ENCODE measurements at regions not wholly inside any gene's neighbourhood (a gene's known extent, or its start where the extent isn't known, plus 50 kb on each side); places are given as distances from the start of the nearest gene placed in this dataset.

DNA sequence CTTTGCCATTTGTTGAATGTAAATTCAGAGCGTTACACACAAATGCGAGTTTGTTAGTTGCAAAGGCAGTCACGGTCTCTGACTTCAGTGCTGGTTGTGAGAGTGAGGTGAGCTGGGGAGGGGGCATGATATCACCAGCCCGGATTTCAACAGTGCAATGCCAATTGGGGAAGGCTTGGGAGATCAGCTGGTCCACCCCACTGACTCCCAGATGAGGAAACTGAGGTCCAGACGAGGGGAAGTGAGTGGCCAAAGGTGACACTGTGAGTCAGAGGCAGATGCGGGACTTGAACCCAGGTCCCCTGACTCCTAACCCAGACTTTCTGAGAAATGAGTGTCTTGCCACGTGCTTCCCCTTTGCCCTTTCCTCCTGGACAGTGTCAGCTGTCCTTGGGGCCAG, 62.1 kb downstream of the CEBPB start:
- no peak overlapping the region for H3K4me3 ChIP-seq (ENCODE audit: low read length)
- TF ChIP-seq, protein P1, sequence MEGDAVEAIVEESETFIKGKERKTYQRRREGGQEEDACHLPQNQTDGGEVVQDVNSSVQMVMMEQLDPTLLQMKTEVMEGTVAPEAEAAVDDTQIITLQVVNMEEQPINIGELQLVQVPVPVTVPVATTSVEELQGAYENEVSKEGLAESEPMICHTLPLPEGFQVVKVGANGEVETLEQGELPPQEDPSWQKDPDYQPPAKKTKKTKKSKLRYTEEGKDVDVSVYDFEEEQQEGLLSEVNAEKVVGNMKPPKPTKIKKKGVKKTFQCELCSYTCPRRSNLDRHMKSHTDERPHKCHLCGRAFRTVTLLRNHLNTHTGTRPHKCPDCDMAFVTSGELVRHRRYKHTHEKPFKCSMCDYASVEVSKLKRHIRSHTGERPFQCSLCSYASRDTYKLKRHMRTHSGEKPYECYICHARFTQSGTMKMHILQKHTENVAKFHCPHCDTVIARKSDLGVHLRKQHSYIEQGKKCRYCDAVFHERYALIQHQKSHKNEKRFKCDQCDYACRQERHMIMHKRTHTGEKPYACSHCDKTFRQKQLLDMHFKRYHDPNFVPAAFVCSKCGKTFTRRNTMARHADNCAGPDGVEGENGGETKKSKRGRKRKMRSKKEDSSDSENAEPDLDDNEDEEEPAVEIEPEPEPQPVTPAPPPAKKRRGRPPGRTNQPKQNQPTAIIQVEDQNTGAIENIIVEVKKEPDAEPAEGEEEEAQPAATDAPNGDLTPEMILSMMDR (conservative IDR thresholded peaks at IDR 0.05; ENCODE audit: low read depth, low read length), result no peak
- DNase-seq (ENCODE audit: low read depth), result no peak

DNA sequence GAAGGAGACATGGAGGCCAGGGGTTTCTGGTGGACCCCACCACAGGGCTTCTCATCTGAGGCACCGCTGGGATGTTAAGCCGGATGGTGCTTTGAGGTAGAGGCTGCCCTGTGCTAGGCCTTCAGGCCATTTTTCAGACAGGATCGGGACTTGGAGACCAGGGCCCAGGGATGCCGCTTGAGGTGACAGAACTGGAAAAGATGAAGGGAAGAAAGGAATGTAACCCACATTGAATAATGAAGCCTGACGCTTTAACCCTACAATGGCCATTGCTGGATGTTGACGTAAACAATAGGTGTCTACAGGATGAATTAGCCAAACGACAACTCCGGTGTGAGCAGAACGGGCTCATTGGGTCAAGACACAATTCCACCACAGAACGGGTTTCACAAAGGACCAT, 62.5 kb downstream of the CEBPB start:
- TF ChIP-seq, protein P1 (conservative IDR thresholded peaks at IDR 0.05; ENCODE audit: low read depth, low read length), result no peak
- no peak for DNase-seq (ENCODE audit: low read depth)
- H3K4me3 ChIP-seq (ENCODE audit: low read length), result no peak overlapping the region

DNA sequence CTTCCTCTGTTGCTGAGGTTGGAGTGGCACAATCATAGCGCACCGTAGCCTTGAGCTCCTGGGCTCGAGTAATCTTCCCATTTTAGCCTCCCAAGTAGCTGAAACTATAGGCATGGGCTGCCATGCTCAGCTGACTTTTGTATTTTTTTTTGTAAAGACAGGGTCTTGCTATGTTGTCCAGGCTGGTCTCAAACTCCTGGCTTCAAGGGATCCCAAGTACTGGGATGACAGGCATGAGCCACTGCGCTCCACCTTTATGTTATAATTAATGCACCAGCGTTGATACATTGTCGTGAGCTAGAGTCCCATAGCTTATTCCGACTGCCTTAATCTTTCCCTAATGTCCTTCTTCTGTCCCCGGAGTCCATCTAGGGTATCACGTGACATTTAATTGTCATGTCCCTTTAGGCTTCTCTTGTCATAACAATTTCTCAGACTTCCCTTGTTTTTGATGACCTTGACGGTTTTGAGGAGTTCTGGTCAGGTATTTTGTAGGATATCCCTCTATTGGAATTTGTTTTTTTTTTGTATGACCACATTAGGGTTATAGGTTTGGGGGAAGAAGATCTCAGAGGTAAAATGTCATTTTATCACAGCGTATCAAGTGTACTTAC, 63.9 kb downstream of the CEBPB start:
- no peak overlapping the region for H3K4me3 ChIP-seq (ENCODE audit: low read length)
- DNase-seq (ENCODE audit: low read depth), result no peak
- TF ChIP-seq, protein P1 (conservative IDR thresholded peaks at IDR 0.05; ENCODE audit: low read depth, low read length), result no peak

DNA sequence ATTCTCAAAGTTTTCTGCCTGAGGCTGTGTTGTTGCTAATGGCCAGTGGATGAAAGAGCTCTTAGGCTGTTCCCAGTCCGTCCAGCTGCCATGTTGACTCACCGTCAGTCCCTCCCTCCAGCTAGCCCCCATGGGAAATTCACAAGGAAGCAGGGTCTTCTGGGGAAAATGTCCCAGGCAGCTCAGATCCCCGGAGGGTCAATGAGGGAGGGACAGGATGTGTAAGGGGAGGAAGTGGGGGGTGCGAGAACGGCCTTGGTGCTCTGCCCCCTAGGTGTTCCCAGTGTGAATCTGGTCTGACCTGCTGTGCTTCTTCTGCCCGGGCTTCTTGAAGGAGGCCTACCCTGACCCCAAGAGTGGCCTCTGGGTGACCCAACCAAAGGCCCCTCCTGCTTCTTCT, 65.9 kb downstream of the CEBPB start:
- H3K4me3 ChIP-seq (ENCODE audit: low read length), result no peak overlapping the region
- TF ChIP-seq, protein P1 (conservative IDR thresholded peaks at IDR 0.05; ENCODE audit: low read depth, low read length), result no peak
- DNase-seq (ENCODE audit: low read depth), result no peak

DNA sequence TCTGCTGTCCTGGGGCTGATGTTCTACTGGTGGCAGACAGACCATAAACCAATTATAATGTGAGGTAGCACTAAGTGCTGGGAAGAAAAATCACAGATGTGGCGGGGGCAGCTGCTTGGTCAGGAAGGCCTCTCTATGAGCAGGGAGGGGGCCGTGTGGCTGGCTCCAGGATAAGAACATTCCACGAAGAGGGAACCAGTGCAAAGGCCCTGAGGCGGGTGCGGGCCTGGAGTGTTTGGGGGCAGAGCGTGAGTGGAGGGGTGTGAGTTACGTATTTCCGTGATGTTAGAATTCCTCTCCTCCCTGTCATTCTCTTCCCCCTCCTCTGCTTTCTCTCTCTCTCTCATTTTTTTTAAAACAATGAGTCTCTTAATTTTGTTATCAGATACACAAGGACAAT, 67.2 kb downstream of the CEBPB start:
- TF ChIP-seq, protein P1 (conservative IDR thresholded peaks at IDR 0.05; ENCODE audit: low read depth, low read length), result no peak
- no peak for DNase-seq (ENCODE audit: low read depth)
- H3K4me3 ChIP-seq (ENCODE audit: low read length), result no peak overlapping the region

DNA sequence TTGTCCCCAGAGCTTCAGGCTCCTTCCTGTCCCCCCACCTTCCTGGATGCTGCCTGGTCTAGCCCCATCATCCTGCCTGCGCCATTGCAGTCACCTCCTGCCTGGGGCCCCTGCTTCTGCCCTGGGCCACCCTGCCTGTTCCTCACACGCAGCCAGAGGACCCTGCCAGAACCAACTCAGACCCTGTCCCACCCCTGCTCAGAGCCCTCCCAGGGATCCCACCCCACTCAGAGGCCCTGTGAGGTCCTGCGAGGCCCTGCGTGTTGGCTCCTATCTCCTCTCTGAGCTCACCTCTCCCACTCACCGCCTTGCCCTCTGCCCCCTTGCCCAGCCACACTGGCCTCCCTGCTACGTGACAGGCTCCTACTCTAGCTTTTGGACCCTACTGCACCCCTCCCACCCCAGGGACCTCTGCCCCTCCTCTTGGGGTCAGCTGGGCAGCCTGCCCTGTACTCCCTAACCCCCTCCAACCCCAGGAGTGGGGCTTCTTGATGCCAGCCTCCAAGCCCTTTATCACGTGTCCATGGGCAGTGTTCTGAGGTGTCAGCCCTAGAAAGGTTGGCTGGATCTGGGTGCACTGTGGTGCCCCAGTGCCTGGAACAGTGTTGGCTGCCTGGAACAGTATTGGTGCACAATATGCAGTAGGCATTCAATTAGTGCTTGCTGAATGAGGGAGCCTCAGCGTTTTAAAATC, 68.3 kb downstream of the CEBPB start:
- H3K4me3 ChIP-seq (ENCODE audit: low read length), result no peak overlapping the region
- DNase-seq (ENCODE audit: low read depth), result no peak
- TF ChIP-seq, protein P1 (conservative IDR thresholded peaks at IDR 0.05; ENCODE audit: low read depth, low read length), result no peak
